ENCODE measurements at regions not wholly inside any gene's neighbourhood (a gene's known extent, or its start where the extent isn't known, plus 50 kb on each side); places are given as distances from the start of the nearest gene placed in this dataset.

DNA sequence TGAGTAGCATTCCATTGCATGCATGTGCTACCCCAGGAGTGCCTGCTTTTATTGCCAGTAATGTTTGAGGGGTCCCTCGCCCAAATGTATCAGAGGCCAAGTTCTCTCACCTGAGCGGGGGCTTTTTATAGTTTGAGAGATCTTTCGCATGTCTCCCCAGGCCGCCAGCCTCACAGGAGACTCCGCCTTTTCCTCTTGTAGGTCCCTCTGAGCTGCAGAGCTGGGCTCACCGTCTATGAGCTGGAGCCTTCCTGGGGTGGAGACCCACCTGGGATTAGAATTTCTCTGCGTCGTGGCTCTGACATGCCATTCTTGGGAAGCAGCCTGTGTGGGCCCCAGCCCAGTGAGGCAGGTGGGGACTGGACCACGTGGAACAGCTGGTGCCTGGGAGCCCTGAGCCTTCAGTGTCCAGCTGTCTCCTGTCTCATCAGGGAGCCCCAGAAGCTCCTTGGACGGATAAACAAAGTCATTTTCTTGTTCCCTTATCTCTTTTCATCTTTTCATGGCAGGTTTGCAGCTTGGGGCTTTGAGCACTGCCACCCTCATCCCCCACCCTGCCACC lies 261.7 kb upstream of the CRY1 start (continued):
- no peak for TF ChIP-seq CHD7 (IDR thresholded peaks at IDR 0.05; ENCODE audit: insufficient replicate concordance, low read length)
- TF ChIP-seq ASH2L (IDR thresholded peaks at IDR 0.05; ENCODE audit: low read length) = no peak
- TF ChIP-seq TCF12 (IDR thresholded peaks at IDR 0.05; ENCODE audit: low read depth, low read length) = no peak
- no peak for TF ChIP-seq SP4 (IDR thresholded peaks at IDR 0.05; ENCODE audit: low read length)
- TF ChIP-seq JUND (IDR thresholded peaks at IDR 0.05; ENCODE audit: low read length) = no peak
- no peak for TF ChIP-seq GTF2F1 (IDR thresholded peaks at IDR 0.05; ENCODE audit: borderline replicate concordance, low read depth, low read length)
- no peak for TF ChIP-seq BRCA1 (IDR thresholded peaks at IDR 0.05; ENCODE audit: low read depth, low read length)
- no peak for TF ChIP-seq POU5F1 (IDR thresholded peaks at IDR 0.05; ENCODE audit: low read depth, low read length)

Data from H1 (cell line).